ENCODE measurements at regions not wholly inside any gene's neighbourhood (a gene's known extent, or its start where the extent isn't known, plus 50 kb on each side); places are given as distances from the start of the nearest gene placed in this dataset.

GRCh38 chr2:16050908-16051489 is 110.6 kb downstream of the MYCN start:
- TF ChIP-seq CTCF (IDR thresholded peaks at IDR 0.05) (no peak), TAF1 (IDR thresholded peaks at IDR 0.05; ENCODE audit: borderline replicate concordance, low read depth, low read length) (no peak)
